Suprapubic skin (tissue), 4 donors: ENCODE measurements at regions not wholly inside any gene's neighbourhood (a gene's known extent, or its start where the extent isn't known, plus 50 kb on each side); places are given as distances from the start of the nearest gene placed in this dataset.

ENCODE experiments used
- CTCF ChIP-seq, 2 donors: fragments of 200-600 bp in 1 of 2; fragments of 450-650 bp in 1 of 2; sonication (generic) in 1 of 2; IDR thresholded peaks; one replicate each; pipeline ENCODE4 v1.5.1; 2016 to 2019; ENCODE audit warnings: antibody characterized with exemption in 2 of 2, mild to moderate bottlenecking in 1 of 2, moderate library complexity in 1 of 2
- POLR2A ChIP-seq, 2 donors: fragments of 450-650 bp; IDR thresholded peaks; one replicate each; pipeline ENCODE4 v1.6.1; 2017; ENCODE audit warnings: antibody characterized with exemption in 2 of 2, mild to moderate bottlenecking in 2 of 2, moderate library complexity in 2 of 2
- POLR2AphosphoS5 ChIP-seq, 3 donors: sonication (generic); formaldehyde crosslinking; IDR thresholded peaks; one replicate each; pipeline ENCODE4 v1.6.1; 2017; ENCODE audit warnings: antibody characterized with exemption in 3 of 3

- TF ChIP-seq CTCF (IDR thresholded peaks at IDR 0.05) (no peak), POLR2AphosphoS5 (IDR thresholded peaks at IDR 0.05) (no peak), POLR2A (IDR thresholded peaks at IDR 0.05) (no peak)
Measured at GRCh38 chr18:46320928-46321711, 216.9 kb downstream of the HAUS1 start.
